Heart left ventricle (tissue), 16 donors: ENCODE measurements at regions not wholly inside any gene's neighbourhood (a gene's known extent, or its start where the extent isn't known, plus 50 kb on each side); places are given as distances from the start of the nearest gene placed in this dataset.

ENCODE experiments used
- ATAC-seq, 4 donors: fragments of 200-7000 bp; cut with Tn5 transposase; one replicate each; pipeline ENCODE4 v1.9.1; 2020 to 2022; ENCODE audit warnings: moderate library complexity in 4 of 4, mild to moderate bottlenecking in 3 of 4, moderate number of reproducible peaks in 1 of 4
- DNase-seq, 5 donors: peaks; one replicate each; pipeline ENCODE4 v3.0.0-alpha.2; 2020
- H3K27ac ChIP-seq, 12 donors: fragments of 200-600 bp; sonication (generic) in 4 of 12; one replicate each; pipeline versions ENCODE4 v1.5.0 to v1.8.0; 2016 to 2022; ENCODE audit warnings: mild to moderate bottlenecking in 2 of 12
- H3K27me3 ChIP-seq, 9 donors: fragments of 200-600 bp; sonication (generic) in 2 of 9; one replicate each; pipeline versions ENCODE4 v1.5.1 to v1.8.0; 2016 to 2022; ENCODE audit warnings: mild to moderate bottlenecking in 3 of 9
- H3K36me3 ChIP-seq, 9 donors: fragments of 200-600 bp; sonication (generic) in 2 of 9; one replicate each; pipeline versions ENCODE4 v1.5.0 to v1.8.0; 2018 to 2022; ENCODE audit warnings: mild to moderate bottlenecking in 2 of 9
- H3K4me1 ChIP-seq, 12 donors: fragments of 200-600 bp; sonication (generic) in 4 of 12; one replicate each; pipeline versions ENCODE4 v1.5.0 to v1.8.0; 2016 to 2022; ENCODE audit warnings: mild to moderate bottlenecking in 3 of 12
- H3K4me3 ChIP-seq, 12 donors: fragments of 200-600 bp; sonication (generic) in 4 of 12; one replicate each; pipeline versions ENCODE4 v1.5.0 to v1.8.0; 2017 to 2022; ENCODE audit warnings: mild to moderate bottlenecking in 9 of 12, moderate library complexity in 4 of 12
- H3K9me3 ChIP-seq, 12 donors: fragments of 200-600 bp; sonication (generic) in 4 of 12; one replicate each; pipeline versions ENCODE4 v1.5.0 to v1.8.0; 2016 to 2022; ENCODE audit warnings: mild to moderate bottlenecking in 1 of 12
- CTCF ChIP-seq, 12 donors: fragments of 200-600 bp; sonication (generic) in 4 of 12; IDR thresholded peaks; one replicate each; pipeline versions ENCODE4 v1.5.0 to v1.8.0; 2018 to 2022; ENCODE audit warnings: antibody characterized with exemption in 12 of 12, mild to moderate bottlenecking in 5 of 12
- POLR2A ChIP-seq, 2 donors: fragments of 450-650 bp; IDR thresholded peaks; one replicate each; pipeline ENCODE4 v1.6.1; 2017; ENCODE audit warnings: antibody characterized with exemption in 2 of 2, mild to moderate bottlenecking in 2 of 2, moderate library complexity in 2 of 2
- WGBS, 4 donors: extraction: QIAGEN DNeasy Blood & Tissue Kit in 2 of 4; methylation state at CpG; one replicate each; pipeline versions ENCODE4 v1.1.5 to v1.1.7; 2013 to 2018; 5-methylcytosine and 5-hydroxymethylcytosine counted together
- intact Hi-C, 10 donors: fragments of 100-400 bp; cut with DNase I; formaldehyde crosslinking; loops; one replicate each; pipeline versions ENCODE4 v1.11.1 to v1.14.2; 2022
- donor health status: ischemic (EF 13 %, LVEDD 7.1; RV severe dilation, severe dysfunction).
- donor health status: healthy with polysubstance abuse.
- donor health status: DM: no; HTN: yes; CAD: no.
- donor health status: DM: no; HTN: no; CAD: no.
- donor health status: ischemic (EF 25% LVEDD 6.9; RV normal size, moderate dysfunction).
- donor health status: ischemic (EF 25% LVEDD 5.7; RV mildly dilated, moderate dysfunction).
- donor health status: healthy.
- donor health status: DM: yes; HTN: yes; CAD: no.
- donor health status: ischemic (EF 35%, LVEDD 5.7; RV mildly dilated, moderate dysfunction).
- donor health status: nonischemic (EF 11% LVEDD 7.7; RV severe dilation, severe dysfunction).
- donor health status: DM: yes; HTN: yes; CAD: no.
- donor health status: PGD.
- donor health status: ischemic (EF 29% LVEDD 5.4; RV normal size, mild dysfunction).
- donor health status: nonischemic (EF 23%, LVEDD 6.1; RV moderate dilation, normal function).

GRCh38 chr7:70857793-70858545 lies 274.0 kb upstream of the GALNT17 start:
- intact Hi-C loops = loop anchor here in 9 of 10 donors (1.0 to 10.0 kb wide), 5 partner anchors 657 to 879 kb away; no protein-coding TSS in a partner anchor
- no peak for TF ChIP-seq POLR2A (IDR thresholded peaks at IDR 0.05)
- no peak for TF ChIP-seq CTCF (IDR thresholded peaks at IDR 0.05)
- whole genome bisulfite sequencing, 4 donors = 79 to 84% (median 82%) methylated on average over 2 of the region's 2 CpGs
- Histone ChIP-seq H3K36me3 (no peaks in the 10 kb centered on the region), H3K27me3 (no peaks in the 10 kb centered on the region), H3K27ac (no peak overlapping the region), H3K4me1 (no peaks in the 10 kb centered on the region), H3K4me3 (no peak overlapping the region), H3K9me3 (peaks cover 0 to 11% (median 0%) of the 10 kb centered on the region in 12 donors)
- DNase-seq = no peak
- ATAC-seq = no peak

DNA sequence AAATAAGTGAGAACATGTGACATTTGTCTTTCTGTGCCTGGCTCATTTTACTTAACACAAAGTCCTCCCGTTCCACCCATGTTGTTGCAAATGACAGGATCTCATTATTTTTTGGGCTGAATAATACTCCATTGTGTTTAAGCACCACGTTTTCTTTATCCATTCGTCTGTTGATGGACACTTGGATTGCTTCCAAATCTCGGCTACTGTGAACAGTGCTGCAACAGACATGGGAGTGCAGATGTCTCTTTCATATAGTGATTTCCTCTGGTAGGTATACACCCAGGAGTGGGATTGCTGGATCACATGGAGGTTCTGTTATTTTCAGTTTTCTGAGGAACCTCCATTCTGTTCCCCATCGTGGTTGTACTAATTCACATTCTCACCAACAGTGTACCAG lies 264.4 kb upstream of the GALNT17 start:
- Histone ChIP-seq H3K27ac (no peak overlapping the region), H3K9me3 (peaks cover 0 to 25% (median 0%) of the 10 kb centered on the region in 12 donors), H3K36me3 (no peaks in the 10 kb centered on the region), H3K4me3 (no peak overlapping the region), H3K4me1 (no peaks in the 10 kb centered on the region), H3K27me3 (no peaks in the 10 kb centered on the region)
- 27 to 30% (median 29%) methylated on average over 5 of the region's 5 CpGs for WGBS, 4 donors
- no peak for DNase-seq
- intact Hi-C loops = loop anchor here in 3 of 10 donors (10.0 kb wide), 4 partner anchors 247 to 687 kb away; no protein-coding TSS in a partner anchor
- no peak for TF ChIP-seq CTCF (IDR thresholded peaks at IDR 0.05)
- TF ChIP-seq POLR2A (IDR thresholded peaks at IDR 0.05) = no peak
- ATAC-seq = no peak

- Histone ChIP-seq H3K4me1 (no peaks in the 10 kb centered on the region), H3K27me3 (no peaks in the 10 kb centered on the region), H3K9me3 (peaks cover 0 to 10% (median 0%) of the 10 kb centered on the region in 12 donors), H3K27ac (no peak overlapping the region), H3K4me3 (no peak overlapping the region), H3K36me3 (no peaks in the 10 kb centered on the region)
- ATAC-seq = no peak
- DNase-seq = no peak
- intact Hi-C loops = loop anchor here in 1 of 10 donors (10.0 kb wide), 1 partner anchor 644 kb away; no protein-coding TSS in a partner anchor
- 33 to 42% (median 38%) methylated on average over 5 of the region's 5 CpGs for WGBS, 4 donors
- TF ChIP-seq CTCF (IDR thresholded peaks at IDR 0.05) (no peak), POLR2A (IDR thresholded peaks at IDR 0.05) (no peak)
These were observed 261.6 kb upstream of the GALNT17 start for GRCh38 chr7:70870349-70870748.

DNA sequence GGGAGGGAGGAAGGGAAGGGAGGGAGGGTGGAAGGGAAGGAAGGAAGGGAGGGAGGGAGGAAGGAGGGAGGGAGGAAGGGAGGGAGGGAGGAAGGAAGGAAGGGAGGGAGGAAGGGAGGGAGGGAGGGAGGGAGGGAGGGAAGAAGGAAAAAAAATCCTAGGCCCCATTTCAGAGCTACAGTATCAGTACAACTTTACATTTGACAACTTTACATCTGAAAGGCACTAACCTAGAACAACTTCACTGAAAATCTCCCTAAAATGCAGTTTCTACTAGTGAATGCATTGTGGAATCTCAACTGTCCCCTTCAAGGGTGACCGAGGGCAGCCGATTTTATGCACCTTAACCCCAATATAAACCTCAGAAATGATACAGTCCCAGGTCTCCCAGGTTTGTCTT lies 259.8 kb upstream of the GALNT17 start:
- no peak for TF ChIP-seq CTCF (IDR thresholded peaks at IDR 0.05)
- TF ChIP-seq POLR2A (IDR thresholded peaks at IDR 0.05) = no peak
- DNase-seq = no peak
- H3K27me3 ChIP-seq = no peaks in the 10 kb centered on the region
- H3K4me3 ChIP-seq = no peak overlapping the region
- intact Hi-C loops = loop anchor here in 1 of 10 donors (10.0 kb wide), 1 partner anchor 643 kb away; no protein-coding TSS in a partner anchor
- no peak overlapping the region for H3K27ac ChIP-seq
- 31 to 44% (median 38%) methylated on average over 2 of the region's 2 CpGs for WGBS, 4 donors
- ATAC-seq = no peak
- H3K9me3 ChIP-seq = peaks cover 0 to 4% (median 0%) of the 10 kb centered on the region in 12 donors
- no peaks in the 10 kb centered on the region for H3K36me3 ChIP-seq
- no peaks in the 10 kb centered on the region for H3K4me1 ChIP-seq
